Renal cortical epithelial cell (primary cell): ENCODE measurements at regions not wholly inside any gene's neighbourhood (a gene's known extent, or its start where the extent isn't known, plus 50 kb on each side); places are given as distances from the start of the nearest gene placed in this dataset.
"Not testable (repeated sequence)": the region's sequence is repeated elsewhere in the genome, so short reads cannot be mapped to it uniquely, and the experiment has no call there.

Experiments
- DNase-seq: peaks from one replicate; pipeline ENCODE4 v3.0.0-alpha.2; 2011; ENCODE audit warnings: low read depth

GRCh38 chr3:177624528-177625495, 427.5 kb upstream of the TBL1XR1 start:
- no peak for DNase-seq

- no peak for DNase-seq
Observed at GRCh38 chr3:177626045-177626444, 428.8 kb upstream of the TBL1XR1 start.

GRCh38 chr3:177628095-177628719, 430.9 kb upstream of the TBL1XR1 start:
- DNase-seq, result peak; percentile 56

- no peak for DNase-seq
Observed at GRCh38 chr3:177629276-177629675, 432.0 kb upstream of the TBL1XR1 start.

- peak; percentile 95 for DNase-seq
Observed at GRCh38 chr3:177633671-177634207, 436.5 kb upstream of the TBL1XR1 start.

GRCh38 chr3:177635601-177636106, 438.4 kb upstream of the TBL1XR1 start:
- not testable (repeated sequence) for DNase-seq

- DNase-seq, result no peak
Observed at GRCh38 chr3:177640319-177640965, 443.2 kb upstream of the TBL1XR1 start.

GRCh38 chr3:177641206-177641605, 443.9 kb upstream of the TBL1XR1 start:
- DNase-seq, result no peak

GRCh38 chr3:177642042-177642803, 444.9 kb upstream of the TBL1XR1 start:
- no peak for DNase-seq

- DNase-seq, result no peak
Observed at GRCh38 chr3:177642804-177643125, 445.5 kb upstream of the TBL1XR1 start.

- no peak for DNase-seq
Observed at GRCh38 chr3:177646749-177647148, 449.5 kb upstream of the TBL1XR1 start.

- DNase-seq, result no peak
Observed at GRCh38 chr3:177647341-177647740, 450.1 kb upstream of the TBL1XR1 start.

- DNase-seq, result no peak
Observed at GRCh38 chr3:177647876-177648275, 450.6 kb upstream of the TBL1XR1 start.

GRCh38 chr3:177652556-177653291, 455.4 kb upstream of the TBL1XR1 start:
- peak; percentile 70 for DNase-seq

GRCh38 chr3:177657243-177657642, 460.0 kb upstream of the TBL1XR1 start:
- DNase-seq, result peak; percentile 56

GRCh38 chr3:177658354-177658753, 461.1 kb upstream of the TBL1XR1 start:
- DNase-seq, result peak; percentile 96

GRCh38 chr3:177664380-177665103, 467.3 kb upstream of the TBL1XR1 start:
- not testable (repeated sequence) for DNase-seq

GRCh38 chr3:177665122-177665808, 468.0 kb upstream of the TBL1XR1 start:
- DNase-seq, result peak; percentile 76

- DNase-seq, result no peak
Observed at GRCh38 chr3:177672252-177672911, 475.1 kb upstream of the TBL1XR1 start.
